Uterus (tissue), 3 donors: ENCODE measurements at regions not wholly inside any gene's neighbourhood (a gene's known extent, or its start where the extent isn't known, plus 50 kb on each side); places are given as distances from the start of the nearest gene placed in this dataset.

Experiments used
- DNase-seq, 2 donors: peaks; one replicate each; pipeline ENCODE4 v3.0.0-alpha.2; 2019 to 2020
- H3K27ac ChIP-seq, 2 donors: fragments of 200-600 bp; sonication (generic); 1 replicate in 1 of 2; 2 replicates in 1 of 2; pipeline ENCODE4 v1.5.1; 2016 to 2018
- H3K27me3 ChIP-seq, 2 donors: fragments of 200-600 bp; sonication (generic); one replicate each; pipeline ENCODE4 v1.5.1; 2018 to 2019; ENCODE audit warnings: control low read depth in 1 of 2
- H3K36me3 ChIP-seq, 2 donors: fragments of 200-600 bp; sonication (generic); one replicate each; pipeline ENCODE4 v1.5.1; 2019; ENCODE audit warnings: control low read depth in 1 of 2
- H3K4me1 ChIP-seq, 2 donors: fragments of 200-600 bp; sonication (generic); one replicate each; pipeline ENCODE4 v1.5.1; 2018 to 2019; ENCODE audit warnings: control low read depth in 1 of 2
- H3K4me3 ChIP-seq, 2 donors: fragments of 200-600 bp; sonication (generic); 1 replicate in 1 of 2; 2 replicates in 1 of 2; pipeline ENCODE4 v1.5.1; 2018 to 2019; ENCODE audit warnings: mild to moderate bottlenecking in 1 of 2
- H3K9me3 ChIP-seq, 2 donors: fragments of 200-600 bp; sonication (generic); one replicate each; pipeline ENCODE4 v1.5.1; 2019; ENCODE audit warnings: control low read depth in 1 of 2
- CTCF ChIP-seq, 4 experiments: fragments of 200-600 bp in 2 of 4; fragments of 450-650 bp in 2 of 4; sonication (generic) in 2 of 4; IDR thresholded peaks; one replicate each; pipeline ENCODE4 v1.5.1; 2016 to 2019; ENCODE audit warnings: antibody characterized with exemption in 4 of 4, mild to moderate bottlenecking in 2 of 4, moderate library complexity in 1 of 4
- POLR2A ChIP-seq, 2 donors: fragments of 450-650 bp; IDR thresholded peaks; one replicate each; pipeline ENCODE4 v1.6.1; 2016; ENCODE audit warnings: antibody characterized with exemption in 2 of 2, mild to moderate bottlenecking in 1 of 2, moderate library complexity in 1 of 2
- intact Hi-C: fragments of 100-400 bp; cut with DNase I; formaldehyde crosslinking; loops from one replicate; pipeline ENCODE4 v1.15.1; 2023; ENCODE audit warnings: low total_unique reads
- donor health status: DM: yes; HTN: yes; CAD: no.

DNA sequence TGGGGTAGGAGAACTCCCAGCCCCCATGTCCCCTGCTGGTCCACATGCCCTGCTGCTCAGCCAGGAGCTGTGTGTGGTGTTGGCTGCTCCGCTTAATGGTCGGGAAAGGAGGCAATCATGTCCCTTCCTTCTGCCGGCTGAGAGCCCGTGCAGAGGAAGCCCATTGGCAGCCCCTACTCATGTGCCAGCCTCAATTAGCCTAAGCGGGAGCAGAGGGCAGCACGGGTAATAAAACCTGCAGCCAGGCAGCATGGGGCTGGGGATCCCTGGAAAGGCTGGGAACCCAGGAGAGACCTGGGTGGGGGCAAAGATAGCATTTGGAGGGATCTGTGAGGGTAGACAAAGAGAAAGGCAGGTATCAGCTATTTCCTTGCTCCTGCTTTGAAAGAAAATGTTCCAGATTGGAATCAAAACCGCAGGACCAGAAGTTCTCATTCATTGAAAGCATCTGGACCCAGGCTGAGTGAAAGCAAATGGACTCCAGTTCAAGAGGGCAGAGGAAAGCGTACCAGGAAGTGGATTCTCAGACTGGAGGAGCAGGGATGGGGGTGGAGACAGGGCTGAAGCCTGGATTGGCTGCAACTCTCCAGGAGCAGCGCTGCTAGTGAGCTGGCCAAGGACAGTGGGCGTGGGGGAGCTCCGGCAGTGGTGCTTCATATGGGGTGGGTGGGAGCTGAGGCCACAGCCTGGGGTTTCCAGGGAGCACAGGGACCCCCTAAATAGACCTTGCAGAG is 103.4 kb upstream of the NECTIN1 start:
- intact Hi-C loops = no loop called here
- Histone ChIP-seq H3K36me3 (no peaks in the 10 kb centered on the region), H3K9me3 (no peaks in the 10 kb centered on the region), H3K4me3 (no peak overlapping the region), H3K27ac (no peak overlapping the region), H3K27me3 (no peaks in the 10 kb centered on the region), H3K4me1 (no peaks in the 10 kb centered on the region)
- DNase-seq = no peak
- TF ChIP-seq POLR2A (IDR thresholded peaks at IDR 0.05) (no peak), CTCF (IDR thresholded peaks at IDR 0.05) (no peak)

DNA sequence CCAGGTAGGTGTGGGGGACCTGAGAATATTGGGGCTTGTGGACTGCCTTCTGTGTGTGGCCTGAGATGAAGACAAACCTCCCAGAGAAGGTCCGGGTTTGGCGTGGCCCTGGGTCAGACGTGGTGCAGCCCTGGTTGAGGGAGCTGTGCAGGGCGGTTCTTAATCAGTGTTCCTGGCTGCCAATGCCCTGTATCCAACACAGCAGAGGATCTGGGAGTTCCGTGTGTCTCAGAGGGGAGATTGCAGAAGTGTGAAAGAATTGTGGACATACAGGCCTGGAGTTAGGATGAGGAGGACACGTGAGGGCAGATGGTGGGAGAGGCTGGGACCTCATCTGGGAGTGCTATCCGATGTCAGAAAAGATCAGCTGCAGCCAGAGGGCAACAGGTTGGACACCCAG is 102.0 kb upstream of the NECTIN1 start:
- Histone ChIP-seq H3K36me3 (no peaks in the 10 kb centered on the region), H3K4me1 (no peaks in the 10 kb centered on the region), H3K27ac (no peak overlapping the region), H3K9me3 (no peaks in the 10 kb centered on the region), H3K4me3 (no peak overlapping the region), H3K27me3 (no peaks in the 10 kb centered on the region)
- TF ChIP-seq CTCF (IDR thresholded peaks at IDR 0.05) = no peak
- no peak for TF ChIP-seq POLR2A (IDR thresholded peaks at IDR 0.05)
- no peak for DNase-seq
- intact Hi-C loops = no loop called here

- DNase-seq = no peak
- TF ChIP-seq CTCF (IDR thresholded peaks at IDR 0.05) (no peak), POLR2A (IDR thresholded peaks at IDR 0.05) (no peak)
- Histone ChIP-seq H3K4me1 (no peaks in the 10 kb centered on the region), H3K27ac (no peak overlapping the region), H3K27me3 (no peaks in the 10 kb centered on the region), H3K9me3 (no peaks in the 10 kb centered on the region), H3K36me3 (no peaks in the 10 kb centered on the region), H3K4me3 (no peak overlapping the region)
- intact Hi-C loops = no loop called here
Observed at GRCh38 chr11:119830400-119830799, 101.4 kb upstream of the NECTIN1 start.

DNA sequence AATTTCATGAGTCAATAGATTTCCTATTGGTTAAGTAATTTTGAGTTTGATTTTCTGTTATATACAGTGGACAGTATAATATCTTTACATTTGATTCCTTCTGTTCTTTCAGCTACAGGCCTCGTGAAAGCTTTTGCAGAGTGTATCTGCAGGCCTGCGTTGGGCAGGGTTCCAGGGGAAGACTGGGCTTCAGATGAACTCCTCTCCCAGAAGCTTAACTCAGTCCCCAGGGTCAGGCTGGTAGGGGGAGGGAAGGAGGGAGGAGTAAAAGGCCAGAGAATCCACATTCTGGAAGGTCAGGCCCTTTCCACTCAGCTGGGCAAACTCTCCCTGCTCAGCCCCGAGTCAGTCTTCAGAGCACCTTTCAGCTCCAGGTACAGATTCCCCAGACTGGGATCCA is 100.4 kb upstream of the NECTIN1 start:
- H3K4me3 ChIP-seq = no peak overlapping the region

DNA sequence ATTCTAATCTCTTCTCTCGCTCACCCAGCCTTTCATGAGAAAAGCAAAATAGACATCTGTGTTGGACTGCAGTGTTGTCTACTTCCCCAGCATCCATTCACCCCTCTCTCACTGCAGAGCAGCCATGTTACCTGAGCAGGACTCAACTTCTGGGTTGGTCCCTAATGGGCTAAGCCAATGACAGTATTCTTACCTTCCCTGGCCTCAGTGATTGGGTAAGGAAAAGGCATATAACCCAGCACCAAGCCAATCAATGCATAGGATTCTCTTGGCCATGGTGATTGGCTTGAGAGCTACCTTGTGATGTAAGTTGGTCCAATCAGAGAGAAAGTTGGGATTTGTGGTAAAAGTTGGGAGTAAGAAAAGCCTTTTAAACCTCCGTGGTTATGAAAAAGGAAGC is 99.8 kb upstream of the NECTIN1 start:
- Histone ChIP-seq H3K9me3 (no peaks in the 10 kb centered on the region), H3K4me3 (no peak overlapping the region), H3K36me3 (no peaks in the 10 kb centered on the region), H3K4me1 (no peaks in the 10 kb centered on the region), H3K27ac (no peak overlapping the region), H3K27me3 (no peaks in the 10 kb centered on the region)
- TF ChIP-seq POLR2A (IDR thresholded peaks at IDR 0.05) = no peak
- no peak for TF ChIP-seq CTCF (IDR thresholded peaks at IDR 0.05)
- no peak for DNase-seq
- intact Hi-C loops = no loop called here

More for the DNA sequence above, 100.4 kb upstream of the NECTIN1 start:
- no peak for TF ChIP-seq CTCF (IDR thresholded peaks at IDR 0.05)
- TF ChIP-seq POLR2A (IDR thresholded peaks at IDR 0.05) = no peak
- H3K27me3 ChIP-seq = no peaks in the 10 kb centered on the region
- no peaks in the 10 kb centered on the region for H3K4me1 ChIP-seq
- no peaks in the 10 kb centered on the region for H3K36me3 ChIP-seq
- H3K27ac ChIP-seq = no peak overlapping the region
- intact Hi-C loops = no loop called here
- no peaks in the 10 kb centered on the region for H3K9me3 ChIP-seq
- no peak for DNase-seq
